Forelimb muscle (tissue), 1 donor: ENCODE measurements at regions not wholly inside any gene's neighbourhood (a gene's known extent, or its start where the extent isn't known, plus 50 kb on each side); places are given as distances from the start of the nearest gene placed in this dataset.
"Not testable (repeated sequence)": the region's sequence is repeated elsewhere in the genome, so short reads cannot be mapped to it uniquely, and the experiment has no call there.

Experiments
- DNase-seq: peaks from one replicate; pipeline ENCODE4 v3.0.0-alpha.2; 2013; ENCODE audit warnings: low read depth

- no peak for DNase-seq
These were observed 471.8 kb upstream of the MAN1A1 start for GRCh38 chr6:119821380-119821779.

GRCh38 chr6:119818876-119819275 is 469.3 kb upstream of the MAN1A1 start:
- DNase-seq: no peak

GRCh38 chr6:119814609-119815400 is 465.2 kb upstream of the MAN1A1 start:
- no peak for DNase-seq

- no peak for DNase-seq
These were observed 452.9 kb upstream of the MAN1A1 start for GRCh38 chr6:119802464-119802863.

GRCh38 chr6:119801056-119801455 is 451.5 kb upstream of the MAN1A1 start:
- DNase-seq: no peak

GRCh38 chr6:119800526-119800925 is 451.0 kb upstream of the MAN1A1 start:
- no peak for DNase-seq

GRCh38 chr6:119799596-119800509 is 450.3 kb upstream of the MAN1A1 start:
- DNase-seq: peak; percentile 32

GRCh38 chr6:119791736-119792135 is 442.2 kb upstream of the MAN1A1 start:
- no peak for DNase-seq

- no peak for DNase-seq
These were observed 431.8 kb upstream of the MAN1A1 start for GRCh38 chr6:119781365-119781764.

GRCh38 chr6:119768201-119768600 is 418.6 kb upstream of the MAN1A1 start:
- no peak for DNase-seq

GRCh38 chr6:119764927-119765681 is 415.5 kb upstream of the MAN1A1 start:
- no peak for DNase-seq

GRCh38 chr6:119760046-119760445 is 410.5 kb upstream of the MAN1A1 start:
- no peak for DNase-seq

- no peak for DNase-seq
These were observed 408.8 kb upstream of the MAN1A1 start for GRCh38 chr6:119758385-119758784.

GRCh38 chr6:119757467-119757866 is 407.9 kb upstream of the MAN1A1 start:
- no peak for DNase-seq

- DNase-seq: no peak
These were observed 399.8 kb upstream of the MAN1A1 start for GRCh38 chr6:119749335-119749734.

- DNase-seq: not testable (repeated sequence)
These were observed 399.0 kb upstream of the MAN1A1 start for GRCh38 chr6:119748535-119748934.

GRCh38 chr6:119742188-119742803 is 392.7 kb upstream of the MAN1A1 start:
- peak; percentile 8 for DNase-seq

GRCh38 chr6:119739769-119740168 is 390.2 kb upstream of the MAN1A1 start:
- no peak for DNase-seq

GRCh38 chr6:119738425-119738824 is 388.9 kb upstream of the MAN1A1 start:
- no peak for DNase-seq

GRCh38 chr6:119736296-119737021 is 386.9 kb upstream of the MAN1A1 start:
- DNase-seq: no peak

GRCh38 chr6:119735530-119735929 is 386.0 kb upstream of the MAN1A1 start:
- DNase-seq: no peak
